ENCODE measurements at regions not wholly inside any gene's neighbourhood (a gene's known extent, or its start where the extent isn't known, plus 50 kb on each side); places are given as distances from the start of the nearest gene placed in this dataset.

DNA sequence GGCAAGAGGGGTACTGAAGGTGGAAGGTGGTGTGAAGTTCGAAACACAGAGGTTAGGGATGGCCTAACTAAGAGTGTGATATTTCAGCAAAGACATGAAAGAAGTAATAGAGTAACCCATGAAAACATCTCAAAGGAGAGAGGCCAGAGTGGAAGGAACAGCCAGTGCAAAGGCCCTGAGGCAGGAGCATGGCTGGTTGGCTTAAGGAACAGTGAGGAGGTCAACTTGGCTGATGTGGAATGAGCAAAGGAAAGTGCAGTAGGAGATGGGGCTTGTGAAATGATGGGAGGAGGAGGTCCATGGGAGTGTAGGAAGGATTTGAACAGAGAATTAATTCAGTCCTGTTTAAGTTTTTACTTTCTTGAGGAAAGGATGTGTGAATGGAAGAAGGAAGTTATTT lies 178.3 kb upstream of the ZNF608 start:
- Histone ChIP-seq H3K4me1 (ENCODE audit: insufficient read depth, insufficient read length) (no peaks in the 10 kb centered on the region), H3K9me3 (ENCODE audit: insufficient read depth, low read length) (0 out of 2 replicates have a peak, but pooled peaks cover 4% of the 10 kb centered on the region), H3K27me3 (ENCODE audit: insufficient read depth, insufficient read length) (no peaks in the 10 kb centered on the region), H3K36me3 (ENCODE audit: insufficient read depth, insufficient read length, low read length) (no peaks in the 10 kb centered on the region), H3K4me3 (ENCODE audit: insufficient read length, low read depth) (no peak overlapping the region), H3K9ac (ENCODE audit: insufficient read length, low read depth) (no peak overlapping the region)
- no peak for TF ChIP-seq ZNF274 (IDR thresholded peaks at IDR 0.05; ENCODE audit: low read depth, low read length)
- TF ChIP-seq YY1 (IDR thresholded peaks at IDR 0.05; ENCODE audit: insufficient read depth, insufficient read length): no peak
- TF ChIP-seq SUZ12 (IDR thresholded peaks at IDR 0.05; ENCODE audit: extremely low read depth, insufficient read depth, insufficient read length): no peak
- DNase-seq (ENCODE audit: low read depth, low spot score): no peak

DNA sequence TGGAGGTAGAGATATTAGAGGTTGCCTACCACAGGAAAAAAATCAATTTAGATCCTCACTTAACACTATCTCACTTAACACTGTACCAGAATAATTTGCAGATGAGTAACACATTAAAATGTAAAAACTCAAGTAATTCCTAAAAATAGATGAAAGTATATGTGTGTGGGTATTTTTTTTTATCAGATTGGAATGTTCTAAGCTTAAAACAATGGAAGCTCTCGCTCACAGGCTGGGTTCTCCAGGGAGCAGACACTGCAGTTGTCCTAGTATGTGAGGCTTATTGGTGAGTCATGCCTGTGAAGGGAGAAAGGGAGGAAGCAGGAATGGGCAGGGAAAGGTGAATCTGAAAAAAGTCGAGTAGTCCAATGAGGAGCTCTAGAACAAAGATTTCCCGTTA lies 181.3 kb upstream of the ZNF608 start:
- no peak for TF ChIP-seq ZNF274 (IDR thresholded peaks at IDR 0.05; ENCODE audit: low read depth, low read length)
- no peak for TF ChIP-seq SUZ12 (IDR thresholded peaks at IDR 0.05; ENCODE audit: extremely low read depth, insufficient read depth, insufficient read length)
- no peak for TF ChIP-seq YY1 (IDR thresholded peaks at IDR 0.05; ENCODE audit: insufficient read depth, insufficient read length)
- DNase-seq (ENCODE audit: low read depth, low spot score): no peak
- Histone ChIP-seq H3K27me3 (ENCODE audit: insufficient read depth, insufficient read length) (no peaks in the 10 kb centered on the region), H3K36me3 (ENCODE audit: insufficient read depth, insufficient read length, low read length) (no peaks in the 10 kb centered on the region), H3K9me3 (ENCODE audit: insufficient read depth, low read length) (0 out of 2 replicates have a peak, but pooled peaks cover 4% of the 10 kb centered on the region), H3K4me3 (ENCODE audit: insufficient read length, low read depth) (no peak overlapping the region), H3K9ac (ENCODE audit: insufficient read length, low read depth) (no peak overlapping the region), H3K4me1 (ENCODE audit: insufficient read depth, insufficient read length) (no peaks in the 10 kb centered on the region)

DNA sequence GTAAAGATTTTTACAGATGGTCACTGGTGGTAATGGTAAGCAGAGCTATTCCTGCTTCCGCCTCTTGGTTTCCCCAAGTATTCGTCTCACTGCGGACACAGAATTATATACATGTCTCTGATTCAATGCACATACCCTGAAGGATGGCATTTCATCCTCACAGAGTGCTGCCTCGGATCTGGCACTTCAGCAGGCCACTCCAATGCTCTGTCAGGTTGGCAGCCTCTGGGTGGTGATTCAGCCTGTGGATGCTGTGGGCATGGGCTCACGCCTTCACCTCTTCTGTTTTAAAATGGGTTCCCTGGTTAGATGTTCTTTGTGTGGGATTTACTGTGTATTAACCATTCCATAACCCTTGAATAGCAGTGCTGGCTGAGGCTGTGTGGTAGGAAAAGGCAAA lies 182.6 kb upstream of the ZNF608 start:
- no peak for DNase-seq (ENCODE audit: low read depth, low spot score)
- Histone ChIP-seq H3K36me3 (ENCODE audit: insufficient read depth, insufficient read length, low read length) (no peaks in the 10 kb centered on the region), H3K4me1 (ENCODE audit: insufficient read depth, insufficient read length) (no peaks in the 10 kb centered on the region), H3K9ac (ENCODE audit: insufficient read length, low read depth) (no peak overlapping the region), H3K9me3 (ENCODE audit: insufficient read depth, low read length) (0 out of 2 replicates have a peak, but pooled peaks cover 4% of the 10 kb centered on the region), H3K27me3 (ENCODE audit: insufficient read depth, insufficient read length) (no peaks in the 10 kb centered on the region), H3K4me3 (ENCODE audit: insufficient read length, low read depth) (no peak overlapping the region)
- TF ChIP-seq YY1 (IDR thresholded peaks at IDR 0.05; ENCODE audit: insufficient read depth, insufficient read length) (no peak), SUZ12 (IDR thresholded peaks at IDR 0.05; ENCODE audit: extremely low read depth, insufficient read depth, insufficient read length) (no peak), ZNF274 (IDR thresholded peaks at IDR 0.05; ENCODE audit: low read depth, low read length) (no peak)

DNA sequence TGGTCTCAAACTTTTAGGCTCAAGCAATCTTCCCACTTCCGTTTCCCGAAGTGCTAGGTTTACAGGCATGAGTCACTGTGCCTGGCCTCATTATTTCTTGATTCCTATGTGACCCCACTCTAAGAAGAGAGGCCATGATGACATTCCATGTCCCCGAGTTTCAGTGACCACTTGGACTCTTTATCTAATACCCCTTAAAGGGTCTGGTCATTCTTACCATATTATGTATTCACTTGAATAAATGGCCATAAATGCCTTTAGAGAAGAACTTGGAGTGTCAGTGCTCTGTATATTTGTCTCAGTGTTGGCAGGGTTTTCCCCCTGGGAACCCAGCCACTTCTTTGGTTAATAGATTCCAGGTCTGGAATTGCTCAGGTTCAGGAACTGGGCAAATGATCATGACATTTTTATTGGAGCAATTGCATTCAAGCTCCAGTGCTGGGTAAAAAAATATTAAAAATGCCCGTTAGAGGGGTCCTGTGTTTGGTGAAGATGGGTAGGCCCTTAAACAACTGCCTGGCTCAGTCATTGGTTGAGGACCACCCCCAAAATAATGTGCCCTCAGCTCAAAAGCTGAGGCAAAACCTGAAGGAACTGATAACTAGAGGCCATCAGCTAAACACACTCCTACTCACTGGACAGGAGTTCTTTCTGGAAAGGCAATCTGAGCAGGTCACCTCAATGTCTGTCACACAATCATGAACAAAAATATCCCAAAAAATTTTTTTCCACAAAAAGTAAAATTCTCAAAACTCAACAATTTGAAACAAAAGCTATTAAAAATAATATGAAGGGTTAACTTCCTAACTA lies 186.6 kb upstream of the ZNF608 start:
- Histone ChIP-seq H3K4me1 (ENCODE audit: insufficient read depth, insufficient read length) (no peaks in the 10 kb centered on the region), H3K27me3 (ENCODE audit: insufficient read depth, insufficient read length) (no peaks in the 10 kb centered on the region), H3K36me3 (ENCODE audit: insufficient read depth, insufficient read length, low read length) (no peaks in the 10 kb centered on the region), H3K9me3 (ENCODE audit: insufficient read depth, low read length) (no peaks in the 10 kb centered on the region), H3K9ac (ENCODE audit: insufficient read length, low read depth) (no peak overlapping the region), H3K4me3 (ENCODE audit: insufficient read length, low read depth) (no peak overlapping the region)
- TF ChIP-seq YY1 (IDR thresholded peaks at IDR 0.05; ENCODE audit: insufficient read depth, insufficient read length) (no peak), SUZ12 (IDR thresholded peaks at IDR 0.05; ENCODE audit: extremely low read depth, insufficient read depth, insufficient read length) (no peak), ZNF274 (IDR thresholded peaks at IDR 0.05; ENCODE audit: low read depth, low read length) (no peak)
- no peak for DNase-seq (ENCODE audit: low read depth, low spot score)

DNA sequence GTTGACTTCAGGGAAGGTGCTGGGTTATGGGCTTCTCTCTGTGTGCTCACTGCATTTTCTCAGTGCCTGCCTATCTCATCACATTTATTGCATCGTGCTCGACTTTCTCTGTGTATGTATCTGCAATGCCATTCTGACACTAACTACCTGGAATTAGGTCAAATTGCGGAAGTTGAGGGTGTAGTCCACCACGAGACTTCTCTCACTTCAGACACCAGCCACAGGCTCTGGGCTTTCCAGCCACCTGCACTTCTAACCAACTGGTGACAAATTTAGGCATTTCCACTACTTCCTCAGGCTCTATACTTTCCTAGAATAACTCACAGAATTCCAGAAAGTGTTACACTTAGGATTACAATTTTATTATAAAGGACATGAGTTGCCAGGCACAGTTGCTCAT lies 188.6 kb upstream of the ZNF608 start:
- no peak for TF ChIP-seq SUZ12 (IDR thresholded peaks at IDR 0.05; ENCODE audit: extremely low read depth, insufficient read depth, insufficient read length)
- TF ChIP-seq YY1 (IDR thresholded peaks at IDR 0.05; ENCODE audit: insufficient read depth, insufficient read length): no peak
- TF ChIP-seq ZNF274 (IDR thresholded peaks at IDR 0.05; ENCODE audit: low read depth, low read length): no peak
- Histone ChIP-seq H3K27me3 (ENCODE audit: insufficient read depth, insufficient read length) (no peaks in the 10 kb centered on the region), H3K36me3 (ENCODE audit: insufficient read depth, insufficient read length, low read length) (no peaks in the 10 kb centered on the region), H3K9ac (ENCODE audit: insufficient read length, low read depth) (no peak overlapping the region), H3K4me3 (ENCODE audit: insufficient read length, low read depth) (no peak overlapping the region), H3K9me3 (ENCODE audit: insufficient read depth, low read length) (no peaks in the 10 kb centered on the region), H3K4me1 (ENCODE audit: insufficient read depth, insufficient read length) (no peaks in the 10 kb centered on the region)
- no peak for DNase-seq (ENCODE audit: low read depth, low spot score)

DNA sequence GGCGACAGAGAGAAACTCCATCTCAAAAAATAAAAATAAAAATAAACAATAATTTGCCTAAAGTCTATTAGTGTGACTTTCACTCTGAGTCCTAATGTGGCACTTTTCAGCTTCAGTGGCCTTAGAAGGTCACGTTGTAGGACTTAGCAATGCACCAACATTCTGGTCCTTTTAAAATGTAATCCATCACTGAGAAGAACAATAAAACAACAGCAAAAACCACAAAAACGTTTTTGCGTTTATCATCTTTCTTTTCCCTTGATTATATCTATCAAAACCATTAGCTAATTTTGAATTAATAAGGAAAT lies 190.1 kb upstream of the ZNF608 start:
- H3K4me3 ChIP-seq (ENCODE audit: insufficient read length, low read depth): no peak overlapping the region
- peaks cover 7% of the 10 kb centered on the region; the same call in 1 of the 2 replicates for H3K9me3 ChIP-seq (ENCODE audit: insufficient read depth, low read length)
- H3K4me1 ChIP-seq (ENCODE audit: insufficient read depth, insufficient read length): no peaks in the 10 kb centered on the region
- no peaks in the 10 kb centered on the region for H3K27me3 ChIP-seq (ENCODE audit: insufficient read depth, insufficient read length)
- TF ChIP-seq YY1 (IDR thresholded peaks at IDR 0.05; ENCODE audit: insufficient read depth, insufficient read length) (no peak), ZNF274 (IDR thresholded peaks at IDR 0.05; ENCODE audit: low read depth, low read length) (no peak), SUZ12 (IDR thresholded peaks at IDR 0.05; ENCODE audit: extremely low read depth, insufficient read depth, insufficient read length) (no peak)
- H3K9ac ChIP-seq (ENCODE audit: insufficient read length, low read depth): no peak overlapping the region
- no peaks in the 10 kb centered on the region for H3K36me3 ChIP-seq (ENCODE audit: insufficient read depth, insufficient read length, low read length)
- no peak for DNase-seq (ENCODE audit: low read depth, low spot score)

DNA sequence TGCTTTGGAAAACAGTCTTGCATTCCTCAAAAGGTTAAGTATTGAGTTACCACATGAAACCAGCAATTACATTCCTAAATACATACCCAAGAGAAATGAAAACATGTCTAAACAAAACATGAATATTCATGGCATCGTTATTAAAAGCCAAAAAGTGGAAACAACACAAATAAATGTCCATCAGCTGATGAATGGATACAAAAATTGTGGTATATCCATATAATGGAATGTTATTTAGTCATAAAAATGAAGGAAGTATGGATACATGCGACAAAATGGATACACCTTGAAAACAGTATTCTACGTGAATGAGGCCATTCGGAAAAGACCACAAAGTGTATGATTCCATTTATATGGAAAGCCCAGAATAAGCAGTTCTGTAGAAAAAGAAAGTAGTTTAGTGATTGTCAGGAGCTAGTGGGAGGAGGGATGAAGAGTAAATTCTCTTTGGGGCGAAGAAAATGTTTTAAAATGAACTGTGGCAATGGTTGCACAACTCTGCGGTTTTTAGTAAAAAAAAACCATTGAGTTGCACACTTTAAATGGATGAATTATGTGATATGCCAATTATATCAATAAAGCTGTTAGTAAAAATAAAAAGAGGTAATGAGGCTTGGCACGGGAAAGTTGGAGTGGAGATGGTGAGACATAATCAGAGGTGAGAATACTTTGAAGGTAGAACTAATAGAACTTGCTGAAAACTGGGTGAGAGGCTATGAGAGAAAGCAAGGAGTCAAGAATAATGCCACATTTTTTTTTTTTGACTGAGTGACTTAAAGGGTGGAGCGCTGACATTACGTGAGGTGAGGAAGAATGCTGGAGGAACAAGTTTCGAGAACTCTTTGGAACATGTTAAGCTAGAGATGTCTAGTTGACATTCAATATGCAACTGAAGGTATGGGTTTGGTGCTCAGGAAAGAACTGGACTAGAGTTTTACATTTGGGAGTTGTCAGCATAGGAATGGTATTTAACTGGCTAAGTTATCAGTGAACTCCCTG lies 194.9 kb upstream of the ZNF608 start:
- TF ChIP-seq SUZ12 (IDR thresholded peaks at IDR 0.05; ENCODE audit: extremely low read depth, insufficient read depth, insufficient read length) (no peak), ZNF274 (IDR thresholded peaks at IDR 0.05; ENCODE audit: low read depth, low read length) (no peak), YY1 (IDR thresholded peaks at IDR 0.05; ENCODE audit: insufficient read depth, insufficient read length) (no peak)
- no peak for DNase-seq (ENCODE audit: low read depth, low spot score)
- Histone ChIP-seq H3K27me3 (ENCODE audit: insufficient read depth, insufficient read length) (no peaks in the 10 kb centered on the region), H3K9me3 (ENCODE audit: insufficient read depth, low read length) (peaks cover 7% of the 10 kb centered on the region; the same call in 1 of the 2 replicates), H3K36me3 (ENCODE audit: insufficient read depth, insufficient read length, low read length) (no peaks in the 10 kb centered on the region), H3K4me1 (ENCODE audit: insufficient read depth, insufficient read length) (no peaks in the 10 kb centered on the region), H3K9ac (ENCODE audit: insufficient read length, low read depth) (no peak overlapping the region), H3K4me3 (ENCODE audit: insufficient read length, low read depth) (no peak overlapping the region)
